H1 (cell line): ENCODE measurements at regions not wholly inside any gene's neighbourhood (a gene's known extent, or its start where the extent isn't known, plus 50 kb on each side); places are given as distances from the start of the nearest gene placed in this dataset.

ENCODE experiments used
- CTCF ChIA-PET: fragments of 300-600 bp; sonication (Branson Sonifier 250); formaldehyde crosslinking; loops from one replicate; lab custom pipeline; 2021; ENCODE audit not compliant: partially characterized antibody; lab: Charles Lee
- POLR2A ChIA-PET: fragments of 300-600 bp; sonication (Branson Sonifier 250); formaldehyde crosslinking; loops from one replicate; lab custom pipeline; 2021; ENCODE audit warnings: inconsistent platforms; ENCODE audit not compliant: partially characterized antibody; lab: Charles Lee
- DNase-seq, 2 experiments: peaks; one replicate each; pipeline versions ENCODE4 v3.0.0 to v3.0.0-alpha.2; 2010 to 2022; ENCODE audit warnings: low spot score in 2 of 2, low read depth in 1 of 2, mixed read lengths in 1 of 2
- FAIRE-seq: peaks from 2 replicates; lab custom pipeline; 2011; peaks lifted over from hg19 to GRCh38; lab: Jason Lieb, UNC
- H2AFZ ChIP-seq: 2 replicates; pipeline ENCODE4 v1.8.1; 2012; ENCODE audit warnings: low read length, inconsistent platforms
- H2AK5ac ChIP-seq: 2 replicates; pipeline ENCODE4 v1.6.1; 2013; ENCODE audit warnings: low read depth, low read length
- H2BK120ac ChIP-seq: replicated peaks from 2 replicates; pipeline ENCODE3; 2013; ENCODE audit warnings: low read depth, low read length, inconsistent platforms
- H2BK12ac ChIP-seq: 2 replicates; pipeline ENCODE4 v1.6.1; 2013; ENCODE audit warnings: low read depth, low read length
- H2BK15ac ChIP-seq: 2 replicates; pipeline ENCODE4 v1.6.1; 2013; ENCODE audit warnings: low read length
- H2BK20ac ChIP-seq: 2 replicates; pipeline ENCODE4 v1.6.1; 2013; ENCODE audit warnings: low read length
- H2BK5ac ChIP-seq: 2 replicates; pipeline ENCODE4 v1.6.1; 2013; ENCODE audit warnings: low read depth, low read length
- H3K14ac ChIP-seq: 2 replicates; pipeline ENCODE4 v1.6.1; 2013; ENCODE audit warnings: inconsistent platforms; ENCODE audit not compliant: insufficient read length
- H3K18ac ChIP-seq: 2 replicates; pipeline ENCODE4 v1.6.1; 2013; ENCODE audit warnings: low read length; ENCODE audit errors: extremely low read depth
- H3K23ac ChIP-seq: 2 replicates; pipeline ENCODE4 v1.6.1; 2013; ENCODE audit warnings: inconsistent platforms; ENCODE audit not compliant: insufficient read length
- H3K23me2 ChIP-seq: 2 replicates; pipeline ENCODE4 v1.6.1; 2013; ENCODE audit warnings: low read depth, low read length
- H3K27ac ChIP-seq: 2 replicates; pipeline ENCODE4 v1.6.1; 2011; ENCODE audit warnings: low read depth, low read length, inconsistent platforms
- H3K27me3 ChIP-seq, 4 experiments: replicated peaks in 1 of 4; 1 replicate in 1 of 4; 2 replicates in 3 of 4; pipeline versions ENCODE4 v1.6.1 to v1.8.1; 2011 to 2013; ENCODE audit warnings: low read length in 3 of 4, mild to moderate bottlenecking in 3 of 4, inconsistent platforms in 2 of 4, mixed read lengths in 2 of 4, moderate library complexity in 1 of 4; ENCODE audit not compliant: control insufficient read depth in 3 of 4, insufficient read depth in 3 of 4; ENCODE audit errors: extremely low read depth in 1 of 4
- H3K36me3 ChIP-seq, 4 experiments: 2 replicates each; pipeline versions ENCODE4 v1.6.1 to v1.8.1; 2011 to 2013; ENCODE audit warnings: mild to moderate bottlenecking in 4 of 4, low read length in 3 of 4, moderate library complexity in 2 of 4, control low read depth in 1 of 4, inconsistent platforms in 1 of 4; ENCODE audit not compliant: insufficient read depth in 4 of 4, control insufficient read depth in 2 of 4
- H3K4ac ChIP-seq: replicated peaks from 2 replicates; pipeline ENCODE3; 2013; ENCODE audit warnings: low read length, low read depth, mixed read lengths, inconsistent platforms; ENCODE audit not compliant: insufficient read length
- H3K4me1 ChIP-seq, 4 experiments: replicated peaks in 1 of 4; 1 replicate in 1 of 4; 2 replicates in 3 of 4; pipeline versions ENCODE4 v1.6.1 to v1.8.1; 2011 to 2013; ENCODE audit warnings: low read length in 3 of 4, inconsistent platforms in 2 of 4, mixed read lengths in 1 of 4; ENCODE audit not compliant: insufficient read depth in 4 of 4, control insufficient read depth in 3 of 4
- H3K4me2 ChIP-seq, 2 experiments: 2 replicates each; pipeline versions ENCODE4 v1.6.1 to v1.8.1; 2011 to 2013; ENCODE audit warnings: low read depth in 2 of 2, low read length in 2 of 2, control low read depth in 1 of 2, inconsistent platforms in 1 of 2, mild to moderate bottlenecking in 1 of 2; ENCODE audit not compliant: insufficient read depth in 1 of 2
- H3K4me3 ChIP-seq, 4 experiments: fragments of 200-600, 300-600 bp in 1 of 4; sonication (generic), shearing (Covaris generic), sonication (Bioruptor Twin) in 1 of 4; 2 replicates each; pipeline versions ENCODE4 v1.5.1 to v1.8.1; 2011 to 2016; ENCODE audit warnings: low read length in 4 of 4, low read depth in 3 of 4, control low read depth in 2 of 4, inconsistent platforms in 2 of 4, mild to moderate bottlenecking in 2 of 4, mixed read lengths in 1 of 4, moderate library complexity in 1 of 4; ENCODE audit not compliant: insufficient read depth in 2 of 4; ENCODE audit errors: extremely low read depth in 1 of 4
- H3K56ac ChIP-seq: replicated peaks from 2 replicates; pipeline ENCODE3; 2013; ENCODE audit warnings: low read depth, mild to moderate bottlenecking, mixed read lengths, low read length, inconsistent platforms; ENCODE audit not compliant: insufficient read length
- H3K79me1 ChIP-seq: 2 replicates; pipeline ENCODE4 v1.6.1; 2013; ENCODE audit warnings: low read depth, low read length, control low read depth
- H3K79me2 ChIP-seq, 2 experiments: 2 replicates each; pipeline versions ENCODE4 v1.6.1 to v1.8.1; 2012 to 2013; ENCODE audit warnings: low read length in 2 of 2, mild to moderate bottlenecking in 2 of 2, inconsistent platforms in 1 of 2; ENCODE audit not compliant: insufficient read depth in 2 of 2, control insufficient read depth in 1 of 2
- H3K9ac ChIP-seq, 4 experiments: replicated peaks in 1 of 4; 1 replicate in 1 of 4; 2 replicates in 3 of 4; pipeline versions ENCODE4 v1.6.1 to v1.8.1; 2011 to 2013; ENCODE audit warnings: low read depth in 3 of 4, low read length in 3 of 4, control low read depth in 2 of 4, mild to moderate bottlenecking in 2 of 4, moderate library complexity in 2 of 4, inconsistent platforms in 1 of 4; ENCODE audit errors: extremely low read depth in 1 of 4
- H3K9me3 ChIP-seq, 2 experiments: 2 replicates each; pipeline versions ENCODE4 v1.6.1 to v1.8.1; 2012 to 2013; ENCODE audit warnings: mild to moderate bottlenecking in 2 of 2, moderate library complexity in 2 of 2, control low read depth in 1 of 2, inconsistent platforms in 1 of 2, low read depth in 1 of 2, low read length in 1 of 2, mixed read lengths in 1 of 2; ENCODE audit not compliant: insufficient read depth in 2 of 2
- H4K20me1 ChIP-seq, 2 experiments: replicated peaks in 1 of 2; 2 replicates each; pipeline versions ENCODE3 to v1.8.1; 2011 to 2013; ENCODE audit warnings: inconsistent platforms in 2 of 2, low read length in 2 of 2, mild to moderate bottlenecking in 1 of 2; ENCODE audit not compliant: insufficient read depth in 2 of 2, control insufficient read depth in 1 of 2
- H4K5ac ChIP-seq: 2 replicates; pipeline ENCODE4 v1.6.1; 2013; ENCODE audit warnings: low read length, low read depth, mixed read lengths, inconsistent platforms; ENCODE audit not compliant: insufficient read length
- H4K8ac ChIP-seq: 2 replicates; pipeline ENCODE4 v1.8.0; 2013; ENCODE audit warnings: mild to moderate bottlenecking, moderate library complexity, low read length, inconsistent platforms; ENCODE audit not compliant: insufficient read depth; ENCODE audit errors: extremely low read depth
- H4K91ac ChIP-seq: replicated peaks from 2 replicates; pipeline ENCODE3; 2013; ENCODE audit warnings: low read length, mixed read lengths, inconsistent platforms; ENCODE audit not compliant: insufficient read length
- ASH2L ChIP-seq: fragments of 200-600, 300-600 bp; sonication (generic); IDR thresholded peaks from one replicate; pipeline ENCODE4 v1.7.1; 2017; ENCODE audit warnings: low read length
- CEBPB ChIP-seq: IDR thresholded peaks from 2 replicates; pipeline ENCODE4 v1.6.1; 2012; ENCODE audit warnings: low read depth, low read length
- JUN ChIP-seq: IDR thresholded peaks from 2 replicates; pipeline ENCODE4 v1.6.1; 2011; ENCODE audit warnings: low read depth, mild to moderate bottlenecking, improper control_type of control experiment, low read length
- POU5F1 ChIP-seq: IDR thresholded peaks from 2 replicates; pipeline ENCODE4 v1.6.1; 2011; ENCODE audit warnings: low read depth, mild to moderate bottlenecking, low read length, moderate library complexity
- SUZ12 ChIP-seq: fragments of 200-600 bp; sonication (generic); IDR thresholded peaks from 2 replicates; pipeline ENCODE4 v1.6.1; 2012; ENCODE audit warnings: mild to moderate bottlenecking, inconsistent platforms, low read length, moderate library complexity, mixed read lengths
- WGBS, 2 experiments: shearing (Covaris generic) in 1 of 2; methylation state at CpG; one replicate each; pipeline versions ENCODE4 v1.1.6 to v1.1.7; 2013 to 2015; ENCODE audit warnings: low lambda C conversion rate in 2 of 2, mixed read lengths in 2 of 2, inconsistent platforms in 1 of 2, low coverage in 1 of 2, missing lambda C conversion rate in 1 of 2; ENCODE audit not compliant: insufficient replicate concordance in 2 of 2, insufficient coverage in 1 of 2, insufficient read length in 1 of 2; ENCODE audit errors: extremely low coverage in 1 of 2, missing lambda C conversion rate in 1 of 2; 5-methylcytosine and 5-hydroxymethylcytosine counted together

GRCh38 chr1:67908250-67908936 lies 75.1 kb upstream of the GNG12 start:
- no peak overlapping the region for H2AFZ ChIP-seq
- ChIA-PET CTCF (interaction anchor here (0.7 to 1.6 kb wide), 4 partner anchors 11 to 694 kb away, joined by 3 read pairs; no protein-coding TSS in a partner anchor), POLR2A (interaction anchor here (1.1 kb wide), 1 partner anchor 11 kb away, joined by 4 read pairs; no protein-coding TSS in a partner anchor)
- 89% methylated on average over 6 of the region's 6 CpGs; no CpG with 5 or more reads in 1 of the 2 experiments for WGBS, 2 experiments
- H2BK12ac ChIP-seq = no peak overlapping the region
- no peak overlapping the region for H3K4me2 ChIP-seq
- no peaks in the 10 kb centered on the region for H3K36me3 ChIP-seq
- no peaks in the 10 kb centered on the region for H3K79me2 ChIP-seq
- H2BK120ac ChIP-seq = no peak overlapping the region
- no peak overlapping the region for H4K5ac ChIP-seq
- no peak overlapping the region for H2BK15ac ChIP-seq
- H3K9ac ChIP-seq = no peak overlapping the region
- no peaks in the 10 kb centered on the region for H3K9me3 ChIP-seq
- H3K23me2 ChIP-seq = no peaks in the 10 kb centered on the region
- no peak overlapping the region for H4K8ac ChIP-seq
- H3K56ac ChIP-seq = no peak overlapping the region
- no peaks in the 10 kb centered on the region for H4K20me1 ChIP-seq
- H3K23ac ChIP-seq = no peak overlapping the region
- no peak overlapping the region for H3K4me3 ChIP-seq
- DNase-seq = no peak
- H3K4ac ChIP-seq = no peak overlapping the region
- no peaks in the 10 kb centered on the region; a peak in 1 of 7 replicates for H3K27me3 ChIP-seq
- H3K14ac ChIP-seq = no peak overlapping the region
- FAIRE-seq = no peak
- H3K79me1 ChIP-seq = no peaks in the 10 kb centered on the region
- no peak overlapping the region for H3K18ac ChIP-seq
- H2AK5ac ChIP-seq = no peak overlapping the region
- H3K4me1 ChIP-seq = no peaks in the 10 kb centered on the region
- no peak overlapping the region for H2BK20ac ChIP-seq
- H2BK5ac ChIP-seq = no peak overlapping the region
- H4K91ac ChIP-seq = no peak overlapping the region
- no peak overlapping the region for H3K27ac ChIP-seq
- TF ChIP-seq SUZ12 (no peak), ASH2L (no peak), JUN (no peak), POU5F1 (no peak), CEBPB (no peak)
